H9 (cell line): ENCODE measurements at regions not wholly inside any gene's neighbourhood (a gene's known extent, or its start where the extent isn't known, plus 50 kb on each side); places are given as distances from the start of the nearest gene placed in this dataset.

Experiments used
- DNase-seq: peaks from one replicate; pipeline ENCODE4 v3.0.0-alpha.2; 2017
- H2AFZ ChIP-seq: one replicate; pipeline ENCODE4 v1.6.1; 2013; ENCODE audit warnings: mild to moderate bottlenecking, low read length, control low read depth, moderate library complexity
- H2AK5ac ChIP-seq: 2 replicates; pipeline ENCODE4 v1.6.1; 2013; ENCODE audit warnings: low read length, control low read depth, mixed read lengths; ENCODE audit not compliant: insufficient read length
- H2BK120ac ChIP-seq: one replicate; pipeline ENCODE4 v1.6.1; 2013; ENCODE audit warnings: low read depth, mild to moderate bottlenecking, low read length, control low read depth, inconsistent platforms; ENCODE audit not compliant: poor library complexity, severe bottlenecking
- H2BK12ac ChIP-seq: 2 replicates; pipeline ENCODE4 v1.6.1; 2013; ENCODE audit warnings: low read length, control low read depth, mixed read lengths, low read depth; ENCODE audit not compliant: insufficient read length
- H2BK15ac ChIP-seq: 2 replicates; pipeline ENCODE4 v1.6.1; 2013; ENCODE audit warnings: low read depth, low read length, control low read depth
- H2BK20ac ChIP-seq: one replicate; pipeline ENCODE4 v1.6.1; 2013; ENCODE audit warnings: low read depth, mild to moderate bottlenecking, low read length, control low read depth, inconsistent platforms; ENCODE audit not compliant: poor library complexity, severe bottlenecking
- H2BK5ac ChIP-seq: 2 replicates; pipeline ENCODE4 v1.6.1; 2013; ENCODE audit warnings: low read length, control low read depth, mixed read lengths; ENCODE audit not compliant: insufficient read length
- H3K14ac ChIP-seq: 2 replicates; pipeline ENCODE4 v1.6.1; 2013; ENCODE audit warnings: low read length, control low read depth; ENCODE audit not compliant: insufficient read depth
- H3K18ac ChIP-seq: 2 replicates; pipeline ENCODE4 v1.6.1; 2013; ENCODE audit warnings: low read depth, mild to moderate bottlenecking, mixed read lengths, low read length, control low read depth; ENCODE audit not compliant: insufficient read length
- H3K23ac ChIP-seq: 2 replicates; pipeline ENCODE4 v1.6.1; 2013; ENCODE audit warnings: low read length, control low read depth, mixed read lengths, low read depth; ENCODE audit not compliant: insufficient read length
- H3K23me2 ChIP-seq: 2 replicates; pipeline ENCODE4 v1.6.1; 2013; ENCODE audit warnings: low read depth, mild to moderate bottlenecking, mixed read lengths, low read length, control low read depth; ENCODE audit not compliant: insufficient read length, poor library complexity, severe bottlenecking
- H3K27ac ChIP-seq: 2 replicates; pipeline ENCODE4 v1.5.1; 2013; ENCODE audit warnings: low read length, control low read depth, mixed read lengths, low read depth; ENCODE audit not compliant: insufficient read length
- H3K27me3 ChIP-seq: 2 replicates; pipeline ENCODE4 v1.6.1; 2013; ENCODE audit warnings: low read length, control low read depth, inconsistent platforms; ENCODE audit not compliant: insufficient read depth
- H3K4ac ChIP-seq: 2 replicates; pipeline ENCODE4 v1.6.1; 2013; ENCODE audit warnings: low read depth, mild to moderate bottlenecking, control low read depth, inconsistent platforms, low read length, moderate library complexity
- H3K4me1 ChIP-seq: 2 replicates; pipeline ENCODE4 v1.6.1; 2013; ENCODE audit warnings: low read length, control low read depth, inconsistent platforms; ENCODE audit not compliant: insufficient read depth
- H3K4me2 ChIP-seq: 2 replicates; pipeline ENCODE4 v1.6.1; 2013; ENCODE audit warnings: low read length, control low read depth, mixed read lengths; ENCODE audit not compliant: insufficient read length, insufficient read depth
- H3K56ac ChIP-seq: 2 replicates; pipeline ENCODE4 v1.6.1; 2013; ENCODE audit warnings: low read depth, mild to moderate bottlenecking, mixed read lengths, low read length, control low read depth; ENCODE audit not compliant: insufficient read length
- H3K79me1 ChIP-seq: 2 replicates; pipeline ENCODE4 v1.6.1; 2013; ENCODE audit warnings: low read depth, mild to moderate bottlenecking, moderate library complexity, low read length, control low read depth, inconsistent platforms; ENCODE audit not compliant: insufficient read depth, poor library complexity, severe bottlenecking
- H3K79me2 ChIP-seq: 2 replicates; pipeline ENCODE4 v1.6.1; 2013; ENCODE audit warnings: low read length, control low read depth, inconsistent platforms; ENCODE audit not compliant: insufficient read depth
- H3K9ac ChIP-seq: 2 replicates; pipeline ENCODE4 v1.6.1; 2013; ENCODE audit warnings: low read length, control low read depth, mixed read lengths; ENCODE audit not compliant: insufficient read length; ENCODE audit errors: extremely low read depth
- H3K9me3 ChIP-seq: one replicate; pipeline ENCODE4 v1.6.1; 2013; ENCODE audit warnings: low read depth, low read length, inconsistent platforms; ENCODE audit not compliant: control insufficient read depth
- H3T11ph ChIP-seq: one replicate; pipeline ENCODE4 v1.6.1; 2013; ENCODE audit warnings: mild to moderate bottlenecking, low read length, control low read depth, inconsistent platforms
- H4K20me1 ChIP-seq: one replicate; pipeline ENCODE4 v1.6.1; 2013; ENCODE audit not compliant: control insufficient read depth, insufficient read length, insufficient read depth
- H4K5ac ChIP-seq: 2 replicates; pipeline ENCODE4 v1.6.1; 2013; ENCODE audit warnings: low read depth, mild to moderate bottlenecking, mixed read lengths, low read length, control low read depth; ENCODE audit not compliant: insufficient read length
- H4K8ac ChIP-seq: replicated peaks from 2 replicates; pipeline ENCODE4 v1.6.1; 2013; ENCODE audit warnings: low read length, control low read depth, mixed read lengths, low read depth; ENCODE audit not compliant: insufficient read length
- H4K91ac ChIP-seq: 2 replicates; pipeline ENCODE4 v1.6.1; 2013; ENCODE audit warnings: low read depth, mild to moderate bottlenecking, moderate library complexity, mixed read lengths, low read length, control low read depth; ENCODE audit not compliant: insufficient read length
- H3K27ac Mint-ChIP-seq, 3 experiments: 2 replicates in 2 of 3; 3 replicates in 1 of 3; pipeline ENCODE4 v1.8.0; 2020 to 2021; ENCODE audit warnings: mixed read lengths in 3 of 3, mild to moderate bottlenecking in 1 of 3, moderate library complexity in 1 of 3
- H3K27me3 Mint-ChIP-seq: 2 replicates; pipeline ENCODE4 v1.8.0; 2021; ENCODE audit warnings: low read depth, mild to moderate bottlenecking, moderate library complexity, mixed read lengths
- H3K36me3 Mint-ChIP-seq, 3 experiments: 2 replicates in 2 of 3; 3 replicates in 1 of 3; pipeline ENCODE4 v1.8.0; 2020 to 2021; ENCODE audit warnings: low read depth in 3 of 3, mixed read lengths in 3 of 3; ENCODE audit not compliant: insufficient read depth in 1 of 3
- H3K4me1 Mint-ChIP-seq, 2 experiments: 2 replicates each; pipeline ENCODE4 v1.8.0; 2020; ENCODE audit warnings: mixed read lengths in 2 of 2
- H3K4me3 Mint-ChIP-seq, 2 experiments: 2 replicates in 1 of 2; 3 replicates in 1 of 2; pipeline ENCODE4 v1.8.0; 2020 to 2021; ENCODE audit warnings: mild to moderate bottlenecking in 2 of 2, mixed read lengths in 2 of 2, moderate library complexity in 1 of 2
- H3K9me3 Mint-ChIP-seq, 2 experiments: 2 replicates in 1 of 2; 3 replicates in 1 of 2; pipeline ENCODE4 v1.8.0; 2020; ENCODE audit warnings: mild to moderate bottlenecking in 2 of 2, mixed read lengths in 2 of 2, moderate library complexity in 1 of 2
- WGBS: extraction: QIAGEN DNeasy Blood & Tissue Kit; methylation state at CpG from one replicate; pipeline ENCODE4 v1.1.7; 2013; ENCODE audit warnings: missing lambda C conversion rate, low lambda C conversion rate, mixed read lengths; ENCODE audit not compliant: insufficient read length; ENCODE audit errors: extremely low coverage; 5-methylcytosine and 5-hydroxymethylcytosine counted together
- TF ChIP-seq, protein P1 (sequence below): fragments of 200-600 bp; sonication (generic); conservative IDR thresholded peaks from 3 replicates; pipeline ENCODE4 v1.8.0; 2021; ENCODE audit warnings: antibody characterized with exemption, mild to moderate bottlenecking

DNA sequence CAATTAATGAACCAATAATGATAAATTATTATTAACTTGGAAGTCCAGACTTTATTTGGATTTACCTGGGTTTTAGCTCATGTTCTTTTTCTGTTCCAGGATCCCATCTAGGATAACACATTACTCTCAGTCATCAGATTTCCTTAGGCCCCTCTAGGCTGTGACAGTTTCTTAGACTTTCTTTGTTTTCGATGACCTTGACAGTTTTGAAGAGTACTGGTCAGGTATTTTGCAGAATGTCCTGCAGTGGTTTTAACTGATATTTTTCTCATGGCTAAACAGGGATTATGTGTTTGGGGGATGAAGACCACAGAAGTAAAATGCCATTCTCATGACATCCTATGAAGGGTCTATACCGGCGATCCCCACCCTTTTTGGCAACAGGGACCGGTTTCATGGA, 144.0 kb downstream of the NAV1 start:
- peaks cover 22% of the 10 kb centered on the region; the same call in 1 of the 2 replicates for H3K4me1 ChIP-seq
- no peak overlapping the region for H2BK15ac ChIP-seq
- no peak overlapping the region for H3K9ac ChIP-seq
- H3K79me2 ChIP-seq = no peaks in the 10 kb centered on the region
- no peaks in the 10 kb centered on the region for H3K9me3 ChIP-seq
- Mint-ChIP-seq H3K27ac (no peak overlapping the region), H3K9me3 (peaks cover 1 to 3% of the 10 kb centered on the region in 2 experiments; a peak in 4 of 5 replicates), H3K4me1 (peaks cover 51 to 63% of the 10 kb centered on the region in 2 experiments), H3K27me3 (peaks cover 3% of the 10 kb centered on the region), H3K36me3 (peaks cover 0 to 4% (median 1%) of the 10 kb centered on the region in 3 experiments; a peak in 2 of 7 replicates), H3K4me3 (no peak overlapping the region; a peak in 1 of 5 replicates)
- H3K23me2 ChIP-seq = no peaks in the 10 kb centered on the region
- H4K5ac ChIP-seq = no peak overlapping the region
- no peak overlapping the region for H3K27ac ChIP-seq
- H3K4ac ChIP-seq = no peak overlapping the region
- H3T11ph ChIP-seq = no peak overlapping the region
- H4K8ac ChIP-seq = no peak overlapping the region
- no peak for DNase-seq
- H3K56ac ChIP-seq = no peak overlapping the region
- no peaks in the 10 kb centered on the region for H3K79me1 ChIP-seq
- H2BK20ac ChIP-seq = no peak overlapping the region
- no peaks in the 10 kb centered on the region for H4K20me1 ChIP-seq
- H3K18ac ChIP-seq = no peak overlapping the region
- no peaks in the 10 kb centered on the region for H3K27me3 ChIP-seq
- no peak overlapping the region for H3K14ac ChIP-seq
- no peak overlapping the region for H3K23ac ChIP-seq
- TF ChIP-seq, protein P1, sequence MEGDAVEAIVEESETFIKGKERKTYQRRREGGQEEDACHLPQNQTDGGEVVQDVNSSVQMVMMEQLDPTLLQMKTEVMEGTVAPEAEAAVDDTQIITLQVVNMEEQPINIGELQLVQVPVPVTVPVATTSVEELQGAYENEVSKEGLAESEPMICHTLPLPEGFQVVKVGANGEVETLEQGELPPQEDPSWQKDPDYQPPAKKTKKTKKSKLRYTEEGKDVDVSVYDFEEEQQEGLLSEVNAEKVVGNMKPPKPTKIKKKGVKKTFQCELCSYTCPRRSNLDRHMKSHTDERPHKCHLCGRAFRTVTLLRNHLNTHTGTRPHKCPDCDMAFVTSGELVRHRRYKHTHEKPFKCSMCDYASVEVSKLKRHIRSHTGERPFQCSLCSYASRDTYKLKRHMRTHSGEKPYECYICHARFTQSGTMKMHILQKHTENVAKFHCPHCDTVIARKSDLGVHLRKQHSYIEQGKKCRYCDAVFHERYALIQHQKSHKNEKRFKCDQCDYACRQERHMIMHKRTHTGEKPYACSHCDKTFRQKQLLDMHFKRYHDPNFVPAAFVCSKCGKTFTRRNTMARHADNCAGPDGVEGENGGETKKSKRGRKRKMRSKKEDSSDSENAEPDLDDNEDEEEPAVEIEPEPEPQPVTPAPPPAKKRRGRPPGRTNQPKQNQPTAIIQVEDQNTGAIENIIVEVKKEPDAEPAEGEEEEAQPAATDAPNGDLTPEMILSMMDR = no peak
- H2BK120ac ChIP-seq = no peak overlapping the region
- H4K91ac ChIP-seq = no peak overlapping the region
- H2AK5ac ChIP-seq = no peak overlapping the region
- H2BK5ac ChIP-seq = no peak overlapping the region
- H3K4me2 ChIP-seq = no peak overlapping the region
- no CpG with 5 or more reads among the region's 4 CpGs for WGBS
- H2BK12ac ChIP-seq = no peak overlapping the region
- H2AFZ ChIP-seq = no peak overlapping the region
